Smooth muscle cell (in vitro differentiated cells): ENCODE measurements at regions not wholly inside any gene's neighbourhood (a gene's known extent, or its start where the extent isn't known, plus 50 kb on each side); places are given as distances from the start of the nearest gene placed in this dataset.

Experiments used
- DNase-seq: peaks from one replicate; lab custom pipeline; 2025; ENCODE audit not compliant: unreplicated experiment; lab: John Stamatoyannopoulos, UW
- H2AFZ ChIP-seq: fragments of 200-600 bp; sonication (generic); 2 replicates; pipeline ENCODE4 v1.6.0; 2016; ENCODE audit warnings: antibody characterized with exemption, low read depth, mild to moderate bottlenecking
- H3F3A ChIP-seq: fragments of 200-600 bp; sonication (generic); 2 replicates; pipeline ENCODE4 v1.6.0; 2017; ENCODE audit warnings: antibody characterized with exemption, low read depth
- H3K27ac ChIP-seq: fragments of 200-600 bp; sonication (generic); 2 replicates; pipeline ENCODE4 v1.5.1; 2016; ENCODE audit warnings: low read depth, mild to moderate bottlenecking
- H3K27me3 ChIP-seq: fragments of 200-600 bp; sonication (generic); 2 replicates; pipeline ENCODE4 v1.6.1; 2016; ENCODE audit warnings: low read depth, mild to moderate bottlenecking
- H3K36me3 ChIP-seq: fragments of 200-600 bp; sonication (generic); 2 replicates; pipeline ENCODE4 v1.5.1; 2016; ENCODE audit warnings: low read depth
- H3K4me1 ChIP-seq: fragments of 200-600 bp; sonication (generic); 2 replicates; pipeline ENCODE4 v1.5.1; 2016; ENCODE audit warnings: low read depth
- H3K4me2 ChIP-seq: fragments of 200-600 bp; sonication (generic); 2 replicates; pipeline ENCODE4 v1.6.0; 2016; ENCODE audit warnings: mild to moderate bottlenecking
- H3K4me3 ChIP-seq: fragments of 200-600 bp; sonication (generic); 2 replicates; pipeline ENCODE4 v1.5.1; 2016; ENCODE audit warnings: mild to moderate bottlenecking
- H3K79me2 ChIP-seq: fragments of 200-600 bp; sonication (generic); 2 replicates; pipeline ENCODE4 v1.6.0; 2016; ENCODE audit warnings: low read depth, mild to moderate bottlenecking
- H3K9ac ChIP-seq: fragments of 200-600 bp; sonication (generic); 2 replicates; pipeline ENCODE4 v1.6.0; 2016; ENCODE audit warnings: low read depth
- H3K9me3 ChIP-seq: fragments of 200-600 bp; sonication (generic); replicated peaks from 2 replicates; pipeline ENCODE4 v1.5.1; 2016; ENCODE audit warnings: low read depth
- H4K20me1 ChIP-seq: fragments of 200-600 bp; sonication (generic); 2 replicates; pipeline ENCODE4 v1.6.0; 2016; ENCODE audit warnings: low read depth
- CTCF ChIP-seq: fragments of 200-600 bp; sonication (generic); IDR thresholded peaks from 2 replicates; pipeline ENCODE4 v1.5.1; 2017; ENCODE audit warnings: borderline replicate concordance, mild to moderate bottlenecking, antibody characterized with exemption; ENCODE audit not compliant: insufficient read depth, poor library complexity, severe bottlenecking
- WGBS: methylation state at CpG from one replicate; pipeline ENCODE4 v1.1.7; 2016; ENCODE audit warnings: low lambda C conversion rate; 5-methylcytosine and 5-hydroxymethylcytosine counted together

DNA sequence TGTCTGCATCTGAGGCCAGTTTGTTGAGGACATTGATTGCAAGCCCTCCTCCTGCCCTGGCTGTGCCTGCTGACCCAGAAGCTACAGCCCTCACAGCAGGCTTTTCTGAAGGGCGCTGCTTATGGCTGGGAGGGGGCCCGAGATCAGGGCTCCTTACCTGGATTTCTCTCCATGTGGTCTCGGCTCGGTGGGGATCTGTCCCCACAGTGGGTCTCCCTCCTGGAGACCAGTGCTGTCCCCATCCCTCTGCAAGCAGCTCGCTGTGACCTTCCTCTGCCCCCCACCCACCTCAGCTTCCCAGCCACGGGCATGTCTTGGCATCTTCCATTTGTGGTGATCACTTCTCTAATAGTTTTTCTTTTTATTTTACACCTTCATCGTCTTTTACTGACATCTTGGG, 357.9 kb downstream of the IRX2 start:
- H3K4me3 ChIP-seq = no peak overlapping the region
- no peak overlapping the region for H2AFZ ChIP-seq
- H3K9me3 ChIP-seq = no peaks in the 10 kb centered on the region
- no peaks in the 10 kb centered on the region for H3K27me3 ChIP-seq
- no peaks in the 10 kb centered on the region for H3F3A ChIP-seq
- no peak overlapping the region for H3K9ac ChIP-seq
- WGBS = 82% methylated on average over 7 of the region's 7 CpGs
- H4K20me1 ChIP-seq = no peaks in the 10 kb centered on the region
- no peak for DNase-seq
- no peaks in the 10 kb centered on the region for H3K36me3 ChIP-seq
- no peaks in the 10 kb centered on the region for H3K79me2 ChIP-seq
- H3K27ac ChIP-seq = no peak overlapping the region
- no peak overlapping the region for H3K4me2 ChIP-seq
- no peaks in the 10 kb centered on the region for H3K4me1 ChIP-seq
- no peak for TF ChIP-seq CTCF

- Histone ChIP-seq H3K27me3 (no peaks in the 10 kb centered on the region), H3K36me3 (no peaks in the 10 kb centered on the region), H3K4me3 (no peak overlapping the region), H4K20me1 (no peaks in the 10 kb centered on the region), H3K4me1 (no peaks in the 10 kb centered on the region), H3F3A (no peaks in the 10 kb centered on the region), H3K9me3 (no peaks in the 10 kb centered on the region), H3K4me2 (no peak overlapping the region), H2AFZ (no peak overlapping the region), H3K27ac (no peak overlapping the region), H3K9ac (no peak overlapping the region), H3K79me2 (no peaks in the 10 kb centered on the region)
- 89% methylated on average over 8 of the region's 10 CpGs for WGBS
- no peak for DNase-seq
- TF ChIP-seq CTCF = no peak
Observed at GRCh38 chr5:2391566-2391965, 359.9 kb downstream of the IRX2 start.

DNA sequence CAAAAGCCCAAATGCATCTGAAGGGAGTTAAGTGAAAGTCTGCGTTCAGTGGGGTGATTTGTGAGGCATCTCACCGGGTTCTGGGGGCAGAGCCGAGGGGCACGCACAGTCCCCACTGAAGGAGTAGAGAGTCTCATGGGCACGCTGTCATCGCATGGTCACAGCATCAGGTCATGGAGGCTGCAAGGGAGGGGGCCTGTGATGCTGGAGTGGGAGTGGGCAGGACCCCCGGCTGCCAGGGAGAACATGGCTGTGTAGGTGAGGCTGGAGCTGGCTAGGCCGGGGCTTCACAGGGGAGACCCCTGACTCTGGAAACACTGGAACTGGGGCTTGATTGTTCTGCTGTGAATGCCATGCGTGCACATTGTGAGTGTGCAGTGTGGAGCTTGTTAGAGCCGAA, 360.5 kb downstream of the IRX2 start:
- 94% methylated on average over 10 of the region's 10 CpGs for WGBS
- no peak for DNase-seq
- Histone ChIP-seq H3K9ac (no peak overlapping the region), H3K4me1 (no peaks in the 10 kb centered on the region), H3K79me2 (no peaks in the 10 kb centered on the region), H2AFZ (no peak overlapping the region), H3F3A (no peaks in the 10 kb centered on the region), H3K36me3 (no peaks in the 10 kb centered on the region), H4K20me1 (no peaks in the 10 kb centered on the region), H3K27me3 (no peaks in the 10 kb centered on the region), H3K4me2 (no peak overlapping the region), H3K27ac (no peak overlapping the region), H3K4me3 (no peak overlapping the region), H3K9me3 (no peaks in the 10 kb centered on the region)
- no peak for TF ChIP-seq CTCF

DNA sequence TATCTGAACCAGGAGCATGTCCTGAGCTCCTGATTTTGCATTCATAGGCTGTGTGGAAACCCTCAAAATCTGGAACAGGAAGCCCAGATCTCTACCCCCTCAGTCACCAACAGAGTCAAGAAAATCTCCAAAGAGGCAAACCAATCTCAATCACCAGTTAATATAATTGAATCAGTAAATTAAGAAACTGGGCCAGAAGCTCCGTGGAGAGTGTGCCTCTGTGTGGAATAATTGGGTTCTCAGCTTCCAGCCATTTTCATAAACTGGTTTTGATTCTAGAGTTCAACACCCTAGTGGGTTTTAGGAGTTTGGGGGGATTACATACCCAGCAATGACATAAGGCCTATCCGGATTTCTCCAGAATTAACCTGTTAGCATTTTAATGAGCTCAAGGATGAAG, 362.9 kb downstream of the IRX2 start:
- H4K20me1 ChIP-seq = no peaks in the 10 kb centered on the region
- H3K79me2 ChIP-seq = no peaks in the 10 kb centered on the region
- H3K9ac ChIP-seq = no peak overlapping the region
- no peaks in the 10 kb centered on the region for H3F3A ChIP-seq
- H3K4me2 ChIP-seq = no peak overlapping the region
- H3K9me3 ChIP-seq = no peaks in the 10 kb centered on the region
- no peaks in the 10 kb centered on the region for H3K4me1 ChIP-seq
- H3K27ac ChIP-seq = no peak overlapping the region
- H3K4me3 ChIP-seq = no peak overlapping the region
- no peak for DNase-seq
- no peaks in the 10 kb centered on the region for H3K27me3 ChIP-seq
- H2AFZ ChIP-seq = no peak overlapping the region
- TF ChIP-seq CTCF = no peak
- no peaks in the 10 kb centered on the region for H3K36me3 ChIP-seq
- 78% methylated on average over 2 of the region's 2 CpGs for WGBS
